GM18909 (cell line): ENCODE measurements at regions not wholly inside any gene's neighbourhood (a gene's known extent, or its start where the extent isn't known, plus 50 kb on each side); places are given as distances from the start of the nearest gene placed in this dataset.
A peak's percentile ranks its signal among the peaks of the same experiment; 100 is the strongest.
"Not testable (repeated sequence)": the region's sequence is repeated elsewhere in the genome, so short reads cannot be mapped to it uniquely, and the experiment has no call there.

Experiments
- ATAC-seq: cut with Tn5 transposase; IDR thresholded peaks from one replicate; pipeline ENCODE4 v1.9.1; 2021; ENCODE audit warnings: mild to moderate bottlenecking; ENCODE audit not compliant: unreplicated experiment, poor library complexity

DNA sequence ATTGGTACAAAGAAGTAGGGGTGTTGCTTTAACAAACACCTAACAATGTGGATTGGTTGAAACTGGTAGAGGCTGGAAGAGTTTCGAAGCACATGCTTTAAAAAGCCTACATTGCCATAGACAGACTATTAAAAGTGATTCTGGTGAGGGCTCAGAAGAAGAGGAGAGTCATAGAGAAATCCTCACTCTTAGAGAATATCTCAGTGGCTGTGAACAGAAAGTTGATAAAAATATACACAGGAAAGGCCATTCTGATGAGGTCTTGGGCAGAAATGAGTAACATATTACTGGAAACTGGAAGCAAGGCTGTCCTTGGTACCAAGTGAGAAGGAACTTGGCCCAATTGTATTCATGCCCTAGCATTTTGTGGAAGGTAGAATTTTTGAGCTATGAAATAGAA, 173.7 kb upstream of the CRBN start:
- peak; percentile 83 for ATAC-seq

GRCh38 chr3:3351226-3351625, 171.7 kb upstream of the CRBN start:
- ATAC-seq, result no peak

DNA sequence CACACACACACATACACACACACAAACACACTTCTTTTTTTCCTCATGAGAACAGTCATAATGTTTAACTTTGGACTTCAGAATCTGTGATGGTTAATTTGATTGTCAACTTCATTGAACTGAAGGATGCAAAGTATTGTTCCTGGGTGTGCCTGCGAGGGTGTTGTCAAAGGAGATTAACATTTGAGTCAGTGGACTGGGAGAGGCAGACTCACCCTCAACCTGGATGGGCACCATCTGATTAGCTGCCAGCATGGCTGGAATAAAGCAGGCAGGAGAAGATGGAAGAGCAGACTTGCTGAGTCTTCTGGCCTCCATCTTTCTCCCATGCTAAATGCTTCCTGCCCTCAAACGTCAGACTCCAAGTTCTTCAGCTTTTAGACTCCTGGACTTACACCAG, 167.6 kb upstream of the CRBN start:
- not testable (repeated sequence) for ATAC-seq

DNA sequence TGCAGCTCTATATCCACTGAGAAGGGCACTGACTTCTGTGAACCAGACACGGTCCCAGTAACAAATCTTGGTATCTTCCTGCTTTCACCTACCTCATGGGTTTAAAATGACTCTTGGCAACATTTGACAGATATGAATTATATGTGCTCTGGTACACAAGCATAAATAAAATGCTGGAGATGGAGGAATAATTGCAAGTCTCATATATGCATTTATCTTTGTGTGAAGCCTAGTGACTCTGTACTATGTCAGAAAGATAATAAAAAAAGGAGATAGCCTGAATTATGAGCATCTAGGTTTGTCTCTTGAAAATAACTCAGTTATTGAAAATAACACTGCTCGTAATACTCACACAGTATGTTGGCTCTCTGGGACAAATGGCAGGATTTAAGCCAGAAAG, 167.1 kb upstream of the CRBN start:
- ATAC-seq, result no peak

- no peak for ATAC-seq
These were observed 162.7 kb upstream of the CRBN start for GRCh38 chr3:3342141-3342540.

DNA sequence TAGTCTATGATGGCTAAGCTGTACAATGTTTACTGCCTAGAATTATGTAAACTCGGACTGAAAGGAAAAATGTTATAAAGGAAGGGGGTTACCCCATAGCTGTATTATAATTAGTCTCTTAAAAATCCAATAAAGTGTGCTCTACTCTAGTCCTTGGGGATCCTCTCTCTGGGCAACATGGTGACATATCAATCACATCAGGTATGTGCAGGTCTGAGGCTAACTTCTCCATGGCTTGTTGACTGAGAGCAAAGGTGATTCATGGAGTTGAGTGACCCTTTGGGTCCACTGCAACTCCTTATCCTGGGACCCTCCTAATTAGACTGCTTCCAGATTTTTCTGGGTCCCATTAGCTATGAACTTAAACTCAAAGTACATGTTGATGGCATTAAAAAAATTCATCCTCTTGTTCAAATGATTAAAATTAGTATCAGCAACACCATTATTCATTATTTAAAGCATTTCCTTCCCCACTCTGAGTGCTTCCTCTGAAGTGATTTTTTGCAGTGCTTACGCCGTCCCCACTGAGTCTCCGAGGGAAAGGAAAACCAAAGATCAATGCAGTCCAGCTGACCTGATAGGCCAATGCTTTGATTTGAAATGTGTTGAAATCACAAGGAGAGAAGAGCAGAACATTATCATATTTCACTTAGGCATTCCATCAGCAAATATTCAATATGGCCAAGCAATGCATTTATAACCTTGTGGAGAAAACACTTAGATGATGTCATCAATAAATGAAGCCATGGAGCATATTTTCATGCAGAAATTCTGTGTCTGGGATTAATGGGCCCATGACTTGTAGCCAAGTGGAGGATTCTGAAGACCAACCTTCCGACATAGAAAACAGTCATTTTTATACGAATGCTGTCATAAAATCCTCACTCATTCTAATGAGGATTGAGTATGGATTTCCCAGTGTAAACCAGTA, 161.7 kb upstream of the CRBN start:
- no peak for ATAC-seq

- no peak for ATAC-seq
These were observed 161.0 kb upstream of the CRBN start for GRCh38 chr3:3340526-3340925.

DNA sequence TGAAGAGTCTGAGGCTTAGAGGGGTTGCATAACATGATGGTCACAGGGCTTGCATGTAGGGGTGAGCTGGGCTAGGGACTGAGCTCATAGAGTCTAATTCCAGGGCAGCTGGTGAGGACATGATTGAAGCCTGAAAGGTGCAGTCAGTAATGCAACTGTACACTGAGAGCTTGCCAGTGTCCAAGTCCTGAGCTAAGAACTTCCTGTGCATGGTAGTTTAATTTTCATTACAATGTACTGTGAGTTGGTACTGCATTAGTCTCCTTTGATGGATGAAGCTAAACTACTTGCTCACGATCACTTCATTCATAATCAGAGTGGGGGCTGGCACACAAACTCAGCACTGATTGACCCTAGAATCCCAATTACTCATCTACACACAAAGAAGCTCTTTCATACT, 156.4 kb upstream of the CRBN start:
- no peak for ATAC-seq

DNA sequence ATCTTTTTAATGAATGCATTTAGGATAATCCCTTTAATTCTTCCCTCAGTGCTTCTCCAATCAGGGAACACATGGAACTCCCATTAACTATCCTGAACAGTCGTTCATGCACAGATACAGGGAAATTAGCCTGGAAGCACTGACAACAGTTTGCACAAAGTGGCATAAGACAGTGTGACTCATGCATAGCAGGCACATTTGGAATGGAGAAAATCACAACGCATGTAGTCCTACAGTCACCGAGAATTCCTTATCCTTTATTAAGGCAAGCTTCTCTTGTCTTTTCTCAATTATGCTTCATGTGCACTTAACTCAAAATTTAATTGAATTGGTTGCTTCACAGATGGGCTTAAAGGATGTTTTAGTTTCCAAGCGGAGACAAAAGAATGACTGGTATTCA, 155.0 kb upstream of the CRBN start:
- ATAC-seq, result no peak

DNA sequence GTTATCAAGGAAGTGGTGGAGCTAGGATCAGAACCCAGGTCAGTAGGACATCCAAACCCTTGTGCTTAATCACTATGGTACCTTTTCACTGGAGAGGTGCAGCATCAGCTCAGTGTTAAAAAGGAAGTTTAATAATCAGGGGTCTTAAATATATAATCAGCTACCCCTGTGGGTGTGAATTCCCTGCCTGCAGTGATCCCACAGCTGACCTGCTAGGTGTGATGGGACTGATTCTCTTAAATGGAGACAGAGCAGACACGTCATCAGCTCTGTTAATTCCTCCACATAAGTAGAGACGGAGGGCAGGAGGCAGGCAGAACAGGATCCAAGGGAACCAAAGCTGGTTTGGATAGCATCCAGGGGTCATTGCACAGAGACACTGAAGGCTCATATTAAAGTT, 154.1 kb upstream of the CRBN start:
- ATAC-seq, result no peak

DNA sequence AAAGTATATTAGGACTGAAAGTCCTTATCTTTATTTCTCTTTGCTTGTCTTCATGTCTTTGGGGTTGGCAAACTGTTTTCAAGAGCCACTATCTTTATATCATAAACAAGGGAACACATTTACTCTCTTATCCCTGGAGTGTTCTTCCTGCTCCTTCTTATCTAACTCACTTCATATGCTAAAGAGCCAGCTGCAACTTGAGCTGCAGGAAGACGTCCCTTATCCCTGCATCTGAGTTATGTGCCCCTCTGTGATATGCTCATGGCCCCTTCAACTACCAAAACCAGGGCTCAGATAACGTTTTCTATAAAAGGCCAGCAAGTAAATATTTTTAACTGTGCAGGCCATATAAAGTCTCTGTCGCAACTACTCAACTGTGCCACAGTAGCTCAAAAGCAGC, 137.0 kb upstream of the CRBN start:
- ATAC-seq, result no peak

- no peak for ATAC-seq
These were observed 136.4 kb upstream of the CRBN start for GRCh38 chr3:3315846-3316245.

- no peak for ATAC-seq
These were observed 130.4 kb upstream of the CRBN start for GRCh38 chr3:3309887-3310286.

DNA sequence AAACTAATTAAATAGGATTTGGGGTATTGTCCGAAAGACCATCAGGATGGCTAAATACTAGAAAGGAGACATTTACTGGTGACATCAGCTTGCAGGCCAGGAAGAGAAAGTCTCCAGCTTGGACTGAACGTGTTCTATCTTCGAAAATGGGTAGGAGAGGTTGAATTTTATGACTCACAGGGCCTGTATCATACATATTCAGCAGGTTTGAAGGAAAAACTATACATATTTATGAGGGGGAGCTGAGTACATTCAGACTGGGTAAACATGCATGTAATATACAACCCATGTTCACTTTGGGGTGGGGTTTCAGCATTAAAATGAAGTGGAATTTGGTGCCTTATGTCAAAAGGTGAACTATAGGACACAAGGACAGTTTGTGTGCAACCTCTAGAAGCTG, 129.3 kb upstream of the CRBN start:
- ATAC-seq, result no peak

DNA sequence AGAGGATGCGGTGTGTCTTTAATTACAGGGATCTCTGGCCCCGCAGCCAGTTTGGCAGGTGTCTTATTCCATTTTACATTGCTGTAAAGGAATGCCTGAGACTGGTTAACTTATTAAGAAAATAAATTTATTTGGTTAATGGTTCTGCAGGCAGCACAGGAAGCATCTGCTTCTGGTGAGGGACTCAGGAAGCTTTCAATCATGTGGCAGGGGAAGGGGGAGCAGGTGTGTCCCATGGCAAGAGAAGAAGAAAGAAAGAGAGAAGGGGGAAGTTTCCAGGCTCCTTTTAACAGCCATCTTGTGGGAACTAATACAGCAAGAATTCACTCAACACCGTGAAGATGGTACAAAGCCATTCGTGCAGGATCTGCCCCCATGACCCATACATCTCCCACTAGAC, 128.0 kb upstream of the CRBN start:
- ATAC-seq, result no peak

DNA sequence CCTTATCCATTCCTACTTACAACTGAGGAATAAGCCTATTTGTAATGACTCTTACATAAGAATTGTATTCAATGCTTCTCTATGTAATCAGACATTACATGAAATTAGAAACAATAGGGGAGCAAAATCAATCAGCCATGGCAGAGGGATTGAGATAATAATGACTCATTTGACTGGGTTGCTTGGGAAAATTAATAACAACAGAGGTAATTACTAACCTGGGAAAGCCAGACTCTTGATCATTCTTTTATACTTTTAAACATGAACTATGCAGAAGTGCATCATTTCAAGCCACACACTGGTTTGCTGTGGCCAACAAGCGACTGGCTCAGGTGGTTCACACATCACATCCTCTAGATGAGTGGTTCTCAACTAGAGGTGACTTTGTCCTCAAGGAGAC, 126.3 kb upstream of the CRBN start:
- ATAC-seq, result no peak

- no peak for ATAC-seq
These were observed 125.6 kb upstream of the CRBN start for GRCh38 chr3:3305084-3305483.

GRCh38 chr3:3303636-3304035, 124.1 kb upstream of the CRBN start:
- no peak for ATAC-seq

GRCh38 chr3:3302964-3303363, 123.5 kb upstream of the CRBN start:
- ATAC-seq, result no peak

DNA sequence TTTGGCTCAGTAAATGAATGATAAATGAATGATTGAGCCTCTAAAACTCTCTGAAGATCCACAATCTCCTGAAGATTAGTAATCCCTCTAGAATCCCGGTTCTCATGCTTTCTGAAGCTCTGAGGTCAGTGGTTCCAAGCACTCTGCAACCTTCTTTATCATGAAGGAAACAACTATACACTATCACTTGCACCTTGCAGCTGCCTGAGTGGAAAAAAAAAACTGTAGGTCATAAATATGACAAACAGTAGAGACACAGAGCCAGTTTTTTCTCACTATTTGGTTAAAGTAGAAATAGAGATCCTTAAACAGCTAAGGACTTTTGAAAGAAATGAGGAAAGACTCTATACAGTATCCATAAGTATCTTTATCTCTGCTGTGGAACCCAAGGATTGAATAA, 122.0 kb upstream of the CRBN start:
- ATAC-seq, result no peak

DNA sequence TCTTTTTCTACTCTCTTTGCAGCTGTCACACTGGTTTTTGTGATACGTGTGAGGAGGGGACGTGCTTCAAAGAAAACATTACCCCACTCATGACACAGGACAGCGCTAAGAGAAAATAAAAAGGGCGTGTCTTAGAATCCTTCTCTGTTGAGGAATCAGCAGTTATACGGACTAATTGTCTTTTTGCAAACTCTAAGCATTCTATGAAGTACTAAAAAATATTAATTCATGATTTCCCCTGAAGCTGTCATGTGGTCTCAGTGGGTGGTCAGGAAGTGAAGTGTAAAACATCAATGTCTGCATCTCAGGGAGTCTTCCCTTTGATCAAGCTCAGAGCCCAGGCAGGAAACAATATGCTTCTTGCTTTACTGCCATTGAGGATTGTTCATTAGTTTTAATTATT, 117.5 kb upstream of the CRBN start:
- ATAC-seq, result no peak

- no peak for ATAC-seq
These were observed 116.1 kb upstream of the CRBN start for GRCh38 chr3:3295586-3295985.
